K562 (cell line): ENCODE measurements at regions not wholly inside any gene's neighbourhood (a gene's known extent, or its start where the extent isn't known, plus 50 kb on each side); places are given as distances from the start of the nearest gene placed in this dataset.

Experiments
- SAFB ChIP-seq: fragments of 200-400 bp; formaldehyde crosslinking; IDR thresholded peaks from 2 replicates; pipeline ENCODE4 v1.6.1; 2017; ENCODE audit warnings: low read depth, low read length, borderline replicate concordance
- TF ChIP-seq, protein P1 (sequence below): sonication (generic); formaldehyde crosslinking; IDR thresholded peaks from 2 replicates; pipeline ENCODE4 v1.8.1; 2023; ENCODE audit warnings: mild to moderate bottlenecking, missing genetic modification reagents
- TF ChIP-seq, protein P2 (sequence below): sonication (generic); formaldehyde crosslinking; IDR thresholded peaks from 2 replicates; pipeline ENCODE4 v1.8.0; 2023; ENCODE audit warnings: mild to moderate bottlenecking, missing genetic modification reagents
- TF ChIP-seq, protein P3 (sequence below): fragments of 450-650 bp; IDR thresholded peaks from 2 replicates; pipeline ENCODE4 v1.6.1; 2016; ENCODE audit warnings: mild to moderate bottlenecking
- TF ChIP-seq, protein P4 (sequence below): fragments of 450-650 bp; IDR thresholded peaks from 2 replicates; pipeline ENCODE4 v1.6.1; 2017; ENCODE audit warnings: mild to moderate bottlenecking, moderate library complexity
- TF ChIP-seq, protein P5 (sequence below): fragments of 250-450 bp; sonication (Bioruptor Pico); IDR thresholded peaks from 2 replicates; pipeline ENCODE4 v1.4.0; 2020
- TF ChIP-seq, protein P6 (sequence below): fragments of 200-800 bp; sonication (Bioruptor generic); IDR thresholded peaks from 2 replicates; pipeline ENCODE4 v1.6.1; 2017; ENCODE audit warnings: missing genetic modification characterization, missing compliant biosample characterization

DNA sequence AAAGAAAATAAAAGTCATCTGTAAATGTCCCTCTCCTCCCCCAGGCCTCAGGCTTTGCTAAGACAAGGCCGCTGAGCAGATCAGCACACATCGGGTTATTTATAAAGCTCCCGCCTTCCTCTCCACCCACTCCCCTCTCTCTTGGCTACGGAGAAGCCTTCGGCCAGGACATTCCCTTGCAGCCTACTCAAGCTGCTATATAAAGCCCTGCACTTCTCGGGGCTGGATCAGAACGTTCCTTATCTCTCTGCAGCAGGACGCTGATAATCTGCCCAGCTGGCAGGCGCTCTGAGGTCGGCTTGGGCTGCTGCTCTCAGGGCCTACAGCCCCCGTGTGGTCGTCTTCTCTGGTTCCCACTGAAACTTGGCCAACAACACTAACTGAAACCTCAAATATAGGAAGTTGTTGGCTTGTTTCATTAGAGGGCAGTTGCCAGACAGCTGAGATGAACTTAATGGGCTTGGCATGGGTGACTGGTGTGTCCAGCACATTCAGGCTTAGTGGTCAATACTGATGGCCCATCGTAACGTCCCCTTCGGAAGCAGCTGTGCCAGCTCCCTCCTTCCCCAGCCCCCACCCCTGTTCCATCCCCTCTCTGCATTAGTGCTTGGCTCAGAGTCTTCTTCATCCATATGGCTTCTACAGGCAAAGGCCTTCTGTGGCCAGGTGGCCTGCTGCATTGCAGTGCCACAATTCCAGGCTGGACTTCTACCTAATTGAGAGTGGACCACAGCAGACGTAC lies 64.6 kb downstream of the IER5 start (continued):
- TF ChIP-seq, protein P1, sequence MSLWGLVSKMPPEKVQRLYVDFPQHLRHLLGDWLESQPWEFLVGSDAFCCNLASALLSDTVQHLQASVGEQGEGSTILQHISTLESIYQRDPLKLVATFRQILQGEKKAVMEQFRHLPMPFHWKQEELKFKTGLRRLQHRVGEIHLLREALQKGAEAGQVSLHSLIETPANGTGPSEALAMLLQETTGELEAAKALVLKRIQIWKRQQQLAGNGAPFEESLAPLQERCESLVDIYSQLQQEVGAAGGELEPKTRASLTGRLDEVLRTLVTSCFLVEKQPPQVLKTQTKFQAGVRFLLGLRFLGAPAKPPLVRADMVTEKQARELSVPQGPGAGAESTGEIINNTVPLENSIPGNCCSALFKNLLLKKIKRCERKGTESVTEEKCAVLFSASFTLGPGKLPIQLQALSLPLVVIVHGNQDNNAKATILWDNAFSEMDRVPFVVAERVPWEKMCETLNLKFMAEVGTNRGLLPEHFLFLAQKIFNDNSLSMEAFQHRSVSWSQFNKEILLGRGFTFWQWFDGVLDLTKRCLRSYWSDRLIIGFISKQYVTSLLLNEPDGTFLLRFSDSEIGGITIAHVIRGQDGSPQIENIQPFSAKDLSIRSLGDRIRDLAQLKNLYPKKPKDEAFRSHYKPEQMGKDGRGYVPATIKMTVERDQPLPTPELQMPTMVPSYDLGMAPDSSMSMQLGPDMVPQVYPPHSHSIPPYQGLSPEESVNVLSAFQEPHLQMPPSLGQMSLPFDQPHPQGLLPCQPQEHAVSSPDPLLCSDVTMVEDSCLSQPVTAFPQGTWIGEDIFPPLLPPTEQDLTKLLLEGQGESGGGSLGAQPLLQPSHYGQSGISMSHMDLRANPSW (CRISPR knock-in tag) = no peak
- no peak for TF ChIP-seq SAFB
- TF ChIP-seq, protein P2, sequence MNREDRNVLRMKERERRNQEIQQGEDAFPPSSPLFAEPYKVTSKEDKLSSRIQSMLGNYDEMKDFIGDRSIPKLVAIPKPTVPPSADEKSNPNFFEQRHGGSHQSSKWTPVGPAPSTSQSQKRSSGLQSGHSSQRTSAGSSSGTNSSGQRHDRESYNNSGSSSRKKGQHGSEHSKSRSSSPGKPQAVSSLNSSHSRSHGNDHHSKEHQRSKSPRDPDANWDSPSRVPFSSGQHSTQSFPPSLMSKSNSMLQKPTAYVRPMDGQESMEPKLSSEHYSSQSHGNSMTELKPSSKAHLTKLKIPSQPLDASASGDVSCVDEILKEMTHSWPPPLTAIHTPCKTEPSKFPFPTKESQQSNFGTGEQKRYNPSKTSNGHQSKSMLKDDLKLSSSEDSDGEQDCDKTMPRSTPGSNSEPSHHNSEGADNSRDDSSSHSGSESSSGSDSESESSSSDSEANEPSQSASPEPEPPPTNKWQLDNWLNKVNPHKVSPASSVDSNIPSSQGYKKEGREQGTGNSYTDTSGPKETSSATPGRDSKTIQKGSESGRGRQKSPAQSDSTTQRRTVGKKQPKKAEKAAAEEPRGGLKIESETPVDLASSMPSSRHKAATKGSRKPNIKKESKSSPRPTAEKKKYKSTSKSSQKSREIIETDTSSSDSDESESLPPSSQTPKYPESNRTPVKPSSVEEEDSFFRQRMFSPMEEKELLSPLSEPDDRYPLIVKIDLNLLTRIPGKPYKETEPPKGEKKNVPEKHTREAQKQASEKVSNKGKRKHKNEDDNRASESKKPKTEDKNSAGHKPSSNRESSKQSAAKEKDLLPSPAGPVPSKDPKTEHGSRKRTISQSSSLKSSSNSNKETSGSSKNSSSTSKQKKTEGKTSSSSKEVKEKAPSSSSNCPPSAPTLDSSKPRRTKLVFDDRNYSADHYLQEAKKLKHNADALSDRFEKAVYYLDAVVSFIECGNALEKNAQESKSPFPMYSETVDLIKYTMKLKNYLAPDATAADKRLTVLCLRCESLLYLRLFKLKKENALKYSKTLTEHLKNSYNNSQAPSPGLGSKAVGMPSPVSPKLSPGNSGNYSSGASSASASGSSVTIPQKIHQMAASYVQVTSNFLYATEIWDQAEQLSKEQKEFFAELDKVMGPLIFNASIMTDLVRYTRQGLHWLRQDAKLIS (CRISPR knock-in tag) = peak; percentile 86
- TF ChIP-seq, protein P3, sequence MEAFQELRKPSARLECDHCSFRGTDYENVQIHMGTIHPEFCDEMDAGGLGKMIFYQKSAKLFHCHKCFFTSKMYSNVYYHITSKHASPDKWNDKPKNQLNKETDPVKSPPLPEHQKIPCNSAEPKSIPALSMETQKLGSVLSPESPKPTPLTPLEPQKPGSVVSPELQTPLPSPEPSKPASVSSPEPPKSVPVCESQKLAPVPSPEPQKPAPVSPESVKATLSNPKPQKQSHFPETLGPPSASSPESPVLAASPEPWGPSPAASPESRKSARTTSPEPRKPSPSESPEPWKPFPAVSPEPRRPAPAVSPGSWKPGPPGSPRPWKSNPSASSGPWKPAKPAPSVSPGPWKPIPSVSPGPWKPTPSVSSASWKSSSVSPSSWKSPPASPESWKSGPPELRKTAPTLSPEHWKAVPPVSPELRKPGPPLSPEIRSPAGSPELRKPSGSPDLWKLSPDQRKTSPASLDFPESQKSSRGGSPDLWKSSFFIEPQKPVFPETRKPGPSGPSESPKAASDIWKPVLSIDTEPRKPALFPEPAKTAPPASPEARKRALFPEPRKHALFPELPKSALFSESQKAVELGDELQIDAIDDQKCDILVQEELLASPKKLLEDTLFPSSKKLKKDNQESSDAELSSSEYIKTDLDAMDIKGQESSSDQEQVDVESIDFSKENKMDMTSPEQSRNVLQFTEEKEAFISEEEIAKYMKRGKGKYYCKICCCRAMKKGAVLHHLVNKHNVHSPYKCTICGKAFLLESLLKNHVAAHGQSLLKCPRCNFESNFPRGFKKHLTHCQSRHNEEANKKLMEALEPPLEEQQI = peak; percentile 95
- TF ChIP-seq, protein P4, sequence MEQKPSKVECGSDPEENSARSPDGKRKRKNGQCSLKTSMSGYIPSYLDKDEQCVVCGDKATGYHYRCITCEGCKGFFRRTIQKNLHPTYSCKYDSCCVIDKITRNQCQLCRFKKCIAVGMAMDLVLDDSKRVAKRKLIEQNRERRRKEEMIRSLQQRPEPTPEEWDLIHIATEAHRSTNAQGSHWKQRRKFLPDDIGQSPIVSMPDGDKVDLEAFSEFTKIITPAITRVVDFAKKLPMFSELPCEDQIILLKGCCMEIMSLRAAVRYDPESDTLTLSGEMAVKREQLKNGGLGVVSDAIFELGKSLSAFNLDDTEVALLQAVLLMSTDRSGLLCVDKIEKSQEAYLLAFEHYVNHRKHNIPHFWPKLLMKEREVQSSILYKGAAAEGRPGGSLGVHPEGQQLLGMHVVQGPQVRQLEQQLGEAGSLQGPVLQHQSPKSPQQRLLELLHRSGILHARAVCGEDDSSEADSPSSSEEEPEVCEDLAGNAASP = peak; percentile 55; the same call in 1 of the 2 replicates
- TF ChIP-seq, protein P5, sequence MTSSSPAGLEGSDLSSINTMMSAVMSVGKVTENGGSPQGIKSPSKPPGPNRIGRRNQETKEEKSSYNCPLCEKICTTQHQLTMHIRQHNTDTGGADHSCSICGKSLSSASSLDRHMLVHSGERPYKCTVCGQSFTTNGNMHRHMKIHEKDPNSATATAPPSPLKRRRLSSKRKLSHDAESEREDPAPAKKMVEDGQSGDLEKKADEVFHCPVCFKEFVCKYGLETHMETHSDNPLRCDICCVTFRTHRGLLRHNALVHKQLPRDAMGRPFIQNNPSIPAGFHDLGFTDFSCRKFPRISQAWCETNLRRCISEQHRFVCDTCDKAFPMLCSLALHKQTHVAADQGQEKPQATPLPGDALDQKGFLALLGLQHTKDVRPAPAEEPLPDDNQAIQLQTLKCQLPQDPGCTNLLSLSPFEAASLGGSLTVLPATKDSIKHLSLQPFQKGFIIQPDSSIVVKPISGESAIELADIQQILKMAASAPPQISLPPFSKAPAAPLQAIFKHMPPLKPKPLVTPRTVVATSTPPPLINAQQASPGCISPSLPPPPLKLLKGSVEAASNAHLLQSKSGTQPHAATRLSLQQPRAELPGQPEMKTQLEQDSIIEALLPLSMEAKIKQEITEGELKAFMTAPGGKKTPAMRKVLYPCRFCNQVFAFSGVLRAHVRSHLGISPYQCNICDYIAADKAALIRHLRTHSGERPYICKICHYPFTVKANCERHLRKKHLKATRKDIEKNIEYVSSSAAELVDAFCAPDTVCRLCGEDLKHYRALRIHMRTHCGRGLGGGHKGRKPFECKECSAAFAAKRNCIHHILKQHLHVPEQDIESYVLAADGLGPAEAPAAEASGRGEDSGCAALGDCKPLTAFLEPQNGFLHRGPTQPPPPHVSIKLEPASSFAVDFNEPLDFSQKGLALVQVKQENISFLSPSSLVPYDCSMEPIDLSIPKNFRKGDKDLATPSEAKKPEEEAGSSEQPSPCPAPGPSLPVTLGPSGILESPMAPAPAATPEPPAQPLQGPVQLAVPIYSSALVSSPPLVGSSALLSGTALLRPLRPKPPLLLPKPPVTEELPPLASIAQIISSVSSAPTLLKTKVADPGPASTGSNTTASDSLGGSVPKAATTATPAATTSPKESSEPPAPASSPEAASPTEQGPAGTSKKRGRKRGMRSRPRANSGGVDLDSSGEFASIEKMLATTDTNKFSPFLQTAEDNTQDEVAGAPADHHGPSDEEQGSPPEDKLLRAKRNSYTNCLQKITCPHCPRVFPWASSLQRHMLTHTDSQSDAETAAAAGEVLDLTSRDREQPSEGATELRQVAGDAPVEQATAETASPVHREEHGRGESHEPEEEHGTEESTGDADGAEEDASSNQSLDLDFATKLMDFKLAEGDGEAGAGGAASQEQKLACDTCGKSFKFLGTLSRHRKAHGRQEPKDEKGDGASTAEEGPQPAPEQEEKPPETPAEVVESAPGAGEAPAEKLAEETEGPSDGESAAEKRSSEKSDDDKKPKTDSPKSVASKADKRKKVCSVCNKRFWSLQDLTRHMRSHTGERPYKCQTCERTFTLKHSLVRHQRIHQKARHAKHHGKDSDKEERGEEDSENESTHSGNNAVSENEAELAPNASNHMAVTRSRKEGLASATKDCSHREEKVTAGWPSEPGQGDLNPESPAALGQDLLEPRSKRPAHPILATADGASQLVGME (CRISPR knock-in tag) = 0 out of 2 replicates have a peak, but pooled peaks have one; percentile 7
- TF ChIP-seq, protein P6, sequence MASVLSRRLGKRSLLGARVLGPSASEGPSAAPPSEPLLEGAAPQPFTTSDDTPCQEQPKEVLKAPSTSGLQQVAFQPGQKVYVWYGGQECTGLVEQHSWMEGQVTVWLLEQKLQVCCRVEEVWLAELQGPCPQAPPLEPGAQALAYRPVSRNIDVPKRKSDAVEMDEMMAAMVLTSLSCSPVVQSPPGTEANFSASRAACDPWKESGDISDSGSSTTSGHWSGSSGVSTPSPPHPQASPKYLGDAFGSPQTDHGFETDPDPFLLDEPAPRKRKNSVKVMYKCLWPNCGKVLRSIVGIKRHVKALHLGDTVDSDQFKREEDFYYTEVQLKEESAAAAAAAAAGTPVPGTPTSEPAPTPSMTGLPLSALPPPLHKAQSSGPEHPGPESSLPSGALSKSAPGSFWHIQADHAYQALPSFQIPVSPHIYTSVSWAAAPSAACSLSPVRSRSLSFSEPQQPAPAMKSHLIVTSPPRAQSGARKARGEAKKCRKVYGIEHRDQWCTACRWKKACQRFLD (CRISPR knock-in tag) = peak; percentile 98
